ENCODE measurements at regions not wholly inside any gene's neighbourhood (a gene's known extent, or its start where the extent isn't known, plus 50 kb on each side); places are given as distances from the start of the nearest gene placed in this dataset.

DNA sequence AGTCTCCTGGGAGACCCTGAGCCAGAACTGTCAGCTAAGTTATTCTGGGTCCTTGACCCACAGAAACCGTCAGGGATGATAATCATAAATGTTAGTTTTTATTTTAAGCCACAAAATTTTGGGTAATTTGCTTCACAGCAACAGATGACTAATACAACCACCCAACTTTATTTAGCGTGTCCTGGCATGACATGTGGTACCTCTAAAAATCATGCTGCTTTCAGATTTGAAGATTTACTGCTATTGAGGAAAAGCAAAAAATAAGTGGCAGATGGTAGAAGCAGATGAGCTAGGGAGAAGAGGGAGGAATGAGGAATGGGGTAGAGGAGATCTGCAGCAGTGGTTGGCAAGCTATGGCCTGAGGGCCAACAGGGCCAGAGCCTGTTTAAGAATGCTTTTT, 90.4 kb downstream of the TMEM100 start:
- TF ChIP-seq RAD21 (IDR thresholded peaks at IDR 0.05; ENCODE audit: low read depth) (no peak), EP300 (IDR thresholded peaks at IDR 0.05; ENCODE audit: borderline replicate concordance) (no peak), YY1 (IDR thresholded peaks at IDR 0.05; ENCODE audit: low read depth) (no peak), REST (IDR thresholded peaks at IDR 0.05; ENCODE audit: low read depth) (no peak), TAF1 (IDR thresholded peaks at IDR 0.05; ENCODE audit: low read depth) (no peak), CREB1 (IDR thresholded peaks at IDR 0.05; ENCODE audit: low read depth) (no peak), USF1 (IDR thresholded peaks at IDR 0.05) (no peak), NFIC (IDR thresholded peaks at IDR 0.05) (no peak), EGR1 (IDR thresholded peaks at IDR 0.05) (no peak), MAX (IDR thresholded peaks at IDR 0.05) (no peak)

All from Ishikawa (cell line).